Left lung (tissue), 4 donors: ENCODE measurements at regions not wholly inside any gene's neighbourhood (a gene's known extent, or its start where the extent isn't known, plus 50 kb on each side); places are given as distances from the start of the nearest gene placed in this dataset.

Source experiments
- ATAC-seq: fragments of 200-7000 bp; cut with Tn5 transposase; one replicate; pipeline ENCODE4 v1.9.1; 2020; ENCODE audit warnings: moderate library complexity
- DNase-seq, 4 donors: peaks; one replicate each; pipeline ENCODE4 v3.0.0-alpha.2; 2013 to 2020
- H3K27ac ChIP-seq, 2 donors: fragments of 200-600 bp; sonication (generic) in 1 of 2; one replicate each; pipeline versions ENCODE4 v1.5.0 to v1.8.0; 2020 to 2021
- H3K27me3 ChIP-seq, 2 donors: fragments of 200-600 bp; sonication (generic) in 1 of 2; one replicate each; pipeline versions ENCODE4 v1.5.0 to v1.8.0; 2020 to 2021
- H3K36me3 ChIP-seq, 2 donors: fragments of 200-600 bp; sonication (generic) in 1 of 2; one replicate each; pipeline versions ENCODE4 v1.5.0 to v1.8.0; 2020 to 2021
- H3K4me1 ChIP-seq, 2 donors: fragments of 200-600 bp; one replicate each; pipeline ENCODE4 v1.8.0; 2021
- H3K4me3 ChIP-seq, 2 donors: fragments of 200-600 bp; sonication (generic) in 1 of 2; one replicate each; pipeline versions ENCODE4 v1.5.0 to v1.8.0; 2020 to 2021; ENCODE audit warnings: mild to moderate bottlenecking in 1 of 2
- H3K9me3 ChIP-seq, 2 donors: fragments of 200-600 bp; sonication (generic) in 1 of 2; one replicate each; pipeline versions ENCODE4 v1.5.0 to v1.8.0; 2020 to 2021
- CTCF ChIP-seq, 2 donors: fragments of 200-600 bp; sonication (generic) in 1 of 2; IDR thresholded peaks; one replicate each; pipeline versions ENCODE4 v1.5.0 to v1.8.0; 2021; ENCODE audit warnings: antibody characterized with exemption in 2 of 2
- intact Hi-C, 2 donors: fragments of 100-400 bp; cut with DNase I; formaldehyde crosslinking; loops; one replicate each; pipeline versions ENCODE4 v1.11.2 to v1.14.2; 2022
- donor health status: DM: no; HTN: yes; CAD: no.
- donor health status: DM: no; HTN: no; CAD: no.

- ATAC-seq (no peak), DNase-seq (no peak)
- Histone ChIP-seq H3K27ac (no peak overlapping the region), H3K27me3 (no peaks in the 10 kb centered on the region), H3K4me1 (no peaks in the 10 kb centered on the region), H3K4me3 (no peak overlapping the region), H3K9me3 (no peaks in the 10 kb centered on the region), H3K36me3 (no peaks in the 10 kb centered on the region)
- TF ChIP-seq CTCF (IDR thresholded peaks at IDR 0.05) = no peak
- intact Hi-C loops = no loop called here
Measured at GRCh38 chr5:106312360-106312759, 1358.4 kb downstream of the EFNA5 start.

- Histone ChIP-seq H3K27ac (no peak overlapping the region), H3K36me3 (no peaks in the 10 kb centered on the region), H3K4me3 (no peak overlapping the region), H3K9me3 (no peaks in the 10 kb centered on the region), H3K4me1 (no peaks in the 10 kb centered on the region), H3K27me3 (no peaks in the 10 kb centered on the region)
- DNase-seq (peak in 2 of 4 donors; percentile 7 to 37), ATAC-seq (no peak)
- intact Hi-C loops = no loop called here
- TF ChIP-seq CTCF (IDR thresholded peaks at IDR 0.05) = no peak
Measured at GRCh38 chr5:106311230-106311915, 1359.4 kb downstream of the EFNA5 start.

GRCh38 chr5:106307265-106307664 lies 1363.5 kb downstream of the EFNA5 start:
- intact Hi-C loops = no loop called here
- H3K27ac ChIP-seq = no peak overlapping the region

GRCh38 chr5:106306313-106307028 lies 1364.3 kb downstream of the EFNA5 start:
- H3K4me3 ChIP-seq = no peak overlapping the region
- ATAC-seq (no peak), DNase-seq (no peak)
- H3K27me3 ChIP-seq = no peaks in the 10 kb centered on the region
- no peaks in the 10 kb centered on the region for H3K9me3 ChIP-seq
- TF ChIP-seq CTCF (IDR thresholded peaks at IDR 0.05) = no peak
- H3K27ac ChIP-seq = no peak overlapping the region
- no peaks in the 10 kb centered on the region for H3K36me3 ChIP-seq
- intact Hi-C loops = no loop called here
- H3K4me1 ChIP-seq = no peaks in the 10 kb centered on the region

More at GRCh38 chr5:106307265-106307664, 1363.5 kb downstream of the EFNA5 start:
- H3K4me3 ChIP-seq = no peak overlapping the region
- H3K9me3 ChIP-seq = no peaks in the 10 kb centered on the region
- TF ChIP-seq CTCF (IDR thresholded peaks at IDR 0.05) = no peak
- no peaks in the 10 kb centered on the region for H3K4me1 ChIP-seq
- DNase-seq (no peak), ATAC-seq (no peak)
- H3K36me3 ChIP-seq = no peaks in the 10 kb centered on the region
- H3K27me3 ChIP-seq = no peaks in the 10 kb centered on the region

- no peak overlapping the region for H3K4me3 ChIP-seq
- no peaks in the 10 kb centered on the region for H3K9me3 ChIP-seq
- ATAC-seq (no peak), DNase-seq (no peak)
- no peak for TF ChIP-seq CTCF (IDR thresholded peaks at IDR 0.05)
- H3K4me1 ChIP-seq = no peaks in the 10 kb centered on the region
- H3K27ac ChIP-seq = no peak overlapping the region
- intact Hi-C loops = no loop called here
- no peaks in the 10 kb centered on the region for H3K27me3 ChIP-seq
- H3K36me3 ChIP-seq = no peaks in the 10 kb centered on the region
Measured at GRCh38 chr5:106303911-106304310, 1366.8 kb downstream of the EFNA5 start.
